Progenitor cell of endocrine pancreas (in vitro differentiated cells): ENCODE measurements at regions not wholly inside any gene's neighbourhood (a gene's known extent, or its start where the extent isn't known, plus 50 kb on each side); places are given as distances from the start of the nearest gene placed in this dataset.
A peak's percentile ranks its signal among the peaks of the same experiment; 100 is the strongest.

Experiments used
- DNase-seq: peaks from one replicate; pipeline ENCODE4 v3.0.0; 2021; ENCODE audit warnings: low spot score; ENCODE audit not compliant: unreplicated experiment
- H3K27ac Mint-ChIP-seq: 2 replicates; pipeline ENCODE4 v1.8.0; 2021; ENCODE audit warnings: mild to moderate bottlenecking, moderate library complexity, mixed read lengths
- H3K27me3 Mint-ChIP-seq: 2 replicates; pipeline ENCODE4 v1.8.0; 2021; ENCODE audit warnings: mixed read lengths
- H3K36me3 Mint-ChIP-seq: 2 replicates; pipeline ENCODE4 v1.8.0; 2022; ENCODE audit warnings: mixed read lengths; ENCODE audit not compliant: insufficient read depth
- H3K4me1 Mint-ChIP-seq: 2 replicates; pipeline ENCODE4 v1.8.0; 2021; ENCODE audit warnings: low read depth, mixed read lengths
- H3K4me3 Mint-ChIP-seq: 2 replicates; pipeline ENCODE4 v1.8.0; 2021; ENCODE audit warnings: low read depth, mild to moderate bottlenecking, moderate library complexity, mixed read lengths
- H3K9me3 Mint-ChIP-seq: 2 replicates; pipeline ENCODE4 v1.8.0; 2021; ENCODE audit warnings: low read depth, mixed read lengths
- CTCF ChIP-seq: fragments of 200-600 bp; sonication (generic); IDR thresholded peaks from one replicate; pipeline ENCODE4 v1.5.0; 2021; ENCODE audit warnings: antibody characterized with exemption, mild to moderate bottlenecking; ENCODE audit not compliant: unreplicated experiment

GRCh38 chr12:30448038-30448437 lies 247.6 kb downstream of the IPO8 start:
- no peaks in the 10 kb centered on the region for H3K27me3 Mint-ChIP-seq
- no peak overlapping the region for H3K27ac Mint-ChIP-seq
- DNase-seq = no peak
- no peak overlapping the region for H3K4me3 Mint-ChIP-seq
- H3K4me1 Mint-ChIP-seq = no peaks in the 10 kb centered on the region
- no peak for TF ChIP-seq CTCF
- H3K36me3 Mint-ChIP-seq = peaks cover 2% of the 10 kb centered on the region
- H3K9me3 Mint-ChIP-seq = peaks cover 23% of the 10 kb centered on the region

- Mint-ChIP-seq H3K4me1 (no peaks in the 10 kb centered on the region), H3K36me3 (peaks cover 2% of the 10 kb centered on the region), H3K9me3 (peaks cover 21% of the 10 kb centered on the region), H3K27ac (no peak overlapping the region), H3K27me3 (no peaks in the 10 kb centered on the region), H3K4me3 (no peak overlapping the region)
- TF ChIP-seq CTCF = no peak
- no peak for DNase-seq
These were observed 248.5 kb downstream of the IPO8 start for GRCh38 chr12:30447061-30447750.

- H3K27ac Mint-ChIP-seq = no peak overlapping the region
- H3K4me3 Mint-ChIP-seq = no peak overlapping the region
- no peaks in the 10 kb centered on the region for H3K27me3 Mint-ChIP-seq
- TF ChIP-seq CTCF = no peak
- DNase-seq = no peak
- no peaks in the 10 kb centered on the region for H3K9me3 Mint-ChIP-seq
- H3K36me3 Mint-ChIP-seq = no peaks in the 10 kb centered on the region
- H3K4me1 Mint-ChIP-seq = peaks cover 12% of the 10 kb centered on the region
These were observed 253.2 kb downstream of the IPO8 start for GRCh38 chr12:30442461-30442860.

GRCh38 chr12:30440826-30441602 lies 254.7 kb downstream of the IPO8 start:
- no peak overlapping the region for H3K27ac Mint-ChIP-seq
- H3K4me3 Mint-ChIP-seq = no peak overlapping the region
- peak; percentile 77 for TF ChIP-seq CTCF
- no peaks in the 10 kb centered on the region for H3K9me3 Mint-ChIP-seq
- peaks cover 15% of the 10 kb centered on the region for H3K4me1 Mint-ChIP-seq
- DNase-seq = no peak
- no peaks in the 10 kb centered on the region for H3K27me3 Mint-ChIP-seq
- no peaks in the 10 kb centered on the region for H3K36me3 Mint-ChIP-seq

GRCh38 chr12:30439201-30439600 lies 256.5 kb downstream of the IPO8 start:
- DNase-seq = no peak
- Mint-ChIP-seq H3K4me3 (no peak overlapping the region), H3K27me3 (no peaks in the 10 kb centered on the region), H3K27ac (no peak overlapping the region), H3K36me3 (no peaks in the 10 kb centered on the region), H3K4me1 (peaks cover 15% of the 10 kb centered on the region), H3K9me3 (no peaks in the 10 kb centered on the region)
- no peak for TF ChIP-seq CTCF
